CD4-positive, CD25-positive, alpha-beta regulatory T cell (primary cell): ENCODE measurements at regions not wholly inside any gene's neighbourhood (a gene's known extent, or its start where the extent isn't known, plus 50 kb on each side); places are given as distances from the start of the nearest gene placed in this dataset.

ENCODE experiments used
- ATAC-seq, 2 donors: fragments of 150-1000 bp; cut with Tn5 transposase; one replicate each; pipeline ENCODE4 v1.10.0; 2021; ENCODE audit warnings: low read depth in 2 of 2, moderate number of reproducible peaks in 2 of 2, moderate library complexity in 1 of 2
- DNase-seq, 3 donors: peaks; one replicate each; pipeline versions ENCODE4 v3.0.0 to v3.0.0-alpha.2; 2012 to 2022; ENCODE audit warnings: mixed read lengths in 1 of 3
- H3K27ac ChIP-seq: one replicate; pipeline ENCODE4 v1.7.0; 2013; ENCODE audit warnings: mild to moderate bottlenecking, low read length; ENCODE audit not compliant: insufficient read depth, poor library complexity, severe bottlenecking
- H3K27me3 ChIP-seq: one replicate; pipeline ENCODE4 v1.7.0; 2013; ENCODE audit warnings: low read length; ENCODE audit not compliant: control insufficient read depth, insufficient read depth
- H3K36me3 ChIP-seq: one replicate; pipeline ENCODE4 v1.7.0; 2013; ENCODE audit warnings: mild to moderate bottlenecking, low read length, moderate library complexity; ENCODE audit not compliant: control insufficient read depth, insufficient read depth
- H3K4me1 ChIP-seq: 2 replicates; pipeline ENCODE4 v1.7.0; 2013; ENCODE audit warnings: mild to moderate bottlenecking, low read length; ENCODE audit not compliant: insufficient read depth, control insufficient read depth, poor library complexity, severe bottlenecking
- H3K4me3 ChIP-seq: one replicate; pipeline ENCODE4 v1.7.0; 2013; ENCODE audit warnings: low read depth, mild to moderate bottlenecking, low read length, moderate library complexity
- H3K9me3 ChIP-seq, 2 experiments: 1 replicate in 1 of 2; 2 replicates in 1 of 2; pipeline ENCODE4 v1.7.0; 2013; ENCODE audit warnings: low read length in 2 of 2, mild to moderate bottlenecking in 1 of 2, moderate library complexity in 1 of 2; ENCODE audit not compliant: control insufficient read depth in 2 of 2
- H3K27ac Mint-ChIP-seq, 3 donors: one replicate each; pipeline ENCODE4 v1.8.0; 2020 to 2022; ENCODE audit warnings: mild to moderate bottlenecking in 3 of 3, mixed read lengths in 3 of 3, moderate library complexity in 2 of 3
- H3K27me3 Mint-ChIP-seq: one replicate; pipeline ENCODE4 v1.8.0; 2022; ENCODE audit warnings: mild to moderate bottlenecking, mixed read lengths
- H3K36me3 Mint-ChIP-seq: one replicate; pipeline ENCODE4 v1.8.0; 2020; ENCODE audit warnings: mixed read lengths
- H3K4me1 Mint-ChIP-seq, 4 donors: one replicate each; pipeline ENCODE4 v1.8.0; 2020 to 2022; ENCODE audit warnings: mixed read lengths in 4 of 4, mild to moderate bottlenecking in 1 of 4
- H3K4me3 Mint-ChIP-seq, 4 donors: one replicate each; pipeline ENCODE4 v1.8.0; 2020 to 2022; ENCODE audit warnings: mild to moderate bottlenecking in 4 of 4, mixed read lengths in 4 of 4, moderate library complexity in 3 of 4
- H3K9me3 Mint-ChIP-seq, 7 donors: one replicate each; pipeline ENCODE4 v1.8.0; 2020 to 2022; ENCODE audit warnings: mixed read lengths in 7 of 7, mild to moderate bottlenecking in 3 of 7, moderate library complexity in 2 of 7

GRCh38 chr12:4115570-4115969 is 158.0 kb upstream of the CCND2 start:
- Mint-ChIP-seq H3K4me1 (peaks cover 18 to 58% (median 44%) of the 10 kb centered on the region in 4 donors), H3K9me3 (no peaks in the 10 kb centered on the region), H3K27ac (peak overlapping the region; percentile 54 to 82 (median 80)), H3K4me3 (peak overlapping the region; percentile 75 to 87 (median 79)), H3K36me3 (no peaks in the 10 kb centered on the region), H3K27me3 (no peaks in the 10 kb centered on the region)
- Histone ChIP-seq H3K36me3 (no peaks in the 10 kb centered on the region), H3K27me3 (no peaks in the 10 kb centered on the region), H3K4me1 (peaks cover 52% of the 10 kb centered on the region), H3K27ac (peak overlapping the region; percentile 47), H3K9me3 (no peaks in the 10 kb centered on the region), H3K4me3 (peak overlapping the region; percentile 45)
- DNase-seq (no peak), ATAC-seq (no peak)

GRCh38 chr12:4114986-4115385 is 158.6 kb upstream of the CCND2 start:
- Mint-ChIP-seq H3K36me3 (no peaks in the 10 kb centered on the region), H3K9me3 (no peaks in the 10 kb centered on the region), H3K4me1 (peaks cover 18 to 55% (median 41%) of the 10 kb centered on the region in 4 donors), H3K27me3 (no peaks in the 10 kb centered on the region), H3K4me3 (peak overlapping the region; percentile 33 to 87 (median 48)), H3K27ac (peak overlapping the region in 1 of 3 donors; percentile 28)
- peak overlapping the region; percentile 45 for H3K4me3 ChIP-seq
- H3K27ac ChIP-seq, result no peak overlapping the region
- H3K27me3 ChIP-seq, result no peaks in the 10 kb centered on the region
- DNase-seq, result peak; percentile 22 to 71 (median 24)
- H3K4me1 ChIP-seq, result peaks cover 52% of the 10 kb centered on the region
- no peak for ATAC-seq
- no peaks in the 10 kb centered on the region for H3K36me3 ChIP-seq
- no peaks in the 10 kb centered on the region for H3K9me3 ChIP-seq

- ATAC-seq (no peak), DNase-seq (no peak)
- Mint-ChIP-seq H3K4me3 (no peak overlapping the region), H3K4me1 (peaks cover 11 to 36% (median 23%) of the 10 kb centered on the region in 4 donors), H3K9me3 (no peaks in the 10 kb centered on the region), H3K27me3 (no peaks in the 10 kb centered on the region), H3K36me3 (no peaks in the 10 kb centered on the region), H3K27ac (no peak overlapping the region)
- H3K36me3 ChIP-seq, result no peaks in the 10 kb centered on the region
- H3K4me1 ChIP-seq, result peaks cover 33% of the 10 kb centered on the region
- no peak overlapping the region for H3K4me3 ChIP-seq
- H3K9me3 ChIP-seq, result no peaks in the 10 kb centered on the region
- no peaks in the 10 kb centered on the region for H3K27me3 ChIP-seq
- H3K27ac ChIP-seq, result no peak overlapping the region
Observed at GRCh38 chr12:4112734-4113325, 160.7 kb upstream of the CCND2 start.

- Histone ChIP-seq H3K27me3 (no peaks in the 10 kb centered on the region), H3K9me3 (no peaks in the 10 kb centered on the region), H3K27ac (no peak overlapping the region), H3K4me3 (no peak overlapping the region), H3K4me1 (peaks cover 33% of the 10 kb centered on the region), H3K36me3 (no peaks in the 10 kb centered on the region)
- Mint-ChIP-seq H3K36me3 (no peaks in the 10 kb centered on the region), H3K9me3 (no peaks in the 10 kb centered on the region), H3K4me1 (peaks cover 12 to 34% (median 23%) of the 10 kb centered on the region in 4 donors), H3K27me3 (no peaks in the 10 kb centered on the region), H3K4me3 (no peak overlapping the region), H3K27ac (peak overlapping the region in 1 of 3 donors; percentile 32)
- DNase-seq (no peak), ATAC-seq (no peak)
Observed at GRCh38 chr12:4112290-4112689, 161.3 kb upstream of the CCND2 start.

- Mint-ChIP-seq H3K4me3 (no peak overlapping the region), H3K36me3 (no peaks in the 10 kb centered on the region), H3K4me1 (peaks cover 13 to 36% (median 26%) of the 10 kb centered on the region in 4 donors), H3K27ac (no peak overlapping the region), H3K9me3 (no peaks in the 10 kb centered on the region), H3K27me3 (no peaks in the 10 kb centered on the region)
- no peak for DNase-seq
- no peak for ATAC-seq
- Histone ChIP-seq H3K27ac (no peak overlapping the region), H3K9me3 (no peaks in the 10 kb centered on the region), H3K27me3 (no peaks in the 10 kb centered on the region), H3K4me3 (no peak overlapping the region), H3K4me1 (peaks cover 23% of the 10 kb centered on the region), H3K36me3 (no peaks in the 10 kb centered on the region)
Observed at GRCh38 chr12:4111010-4111409, 162.6 kb upstream of the CCND2 start.

- H3K9me3 ChIP-seq, result no peaks in the 10 kb centered on the region
- no peak overlapping the region for H3K4me3 ChIP-seq
- Mint-ChIP-seq H3K27ac (no peak overlapping the region), H3K36me3 (no peaks in the 10 kb centered on the region), H3K9me3 (no peaks in the 10 kb centered on the region), H3K4me1 (peaks cover 7 to 25% (median 18%) of the 10 kb centered on the region in 4 donors), H3K4me3 (no peak overlapping the region), H3K27me3 (no peaks in the 10 kb centered on the region)
- no peaks in the 10 kb centered on the region for H3K36me3 ChIP-seq
- DNase-seq, result no peak
- no peak overlapping the region for H3K27ac ChIP-seq
- H3K27me3 ChIP-seq, result no peaks in the 10 kb centered on the region
- ATAC-seq, result no peak
- peaks cover 12% of the 10 kb centered on the region for H3K4me1 ChIP-seq
Observed at GRCh38 chr12:4109826-4110225, 163.7 kb upstream of the CCND2 start.

GRCh38 chr12:4108803-4109345 is 164.7 kb upstream of the CCND2 start:
- H3K4me1 Mint-ChIP-seq, result peaks cover 6 to 22% (median 17%) of the 10 kb centered on the region in 4 donors
- no peaks in the 10 kb centered on the region for H3K36me3 Mint-ChIP-seq
- H3K27me3 ChIP-seq, result no peaks in the 10 kb centered on the region
- H3K27me3 Mint-ChIP-seq, result no peaks in the 10 kb centered on the region
- H3K4me3 ChIP-seq, result no peak overlapping the region
- DNase-seq (no peak), ATAC-seq (no peak)
- H3K27ac Mint-ChIP-seq, result peak overlapping the region in 1 of 3 donors; percentile 56
- H3K9me3 ChIP-seq, result no peaks in the 10 kb centered on the region
- no peak overlapping the region for H3K4me3 Mint-ChIP-seq
- peaks cover 9% of the 10 kb centered on the region for H3K4me1 ChIP-seq
- peaks cover 0 to under 1% (median 0%) of the 10 kb centered on the region in 7 donors for H3K9me3 Mint-ChIP-seq
- no peaks in the 10 kb centered on the region for H3K36me3 ChIP-seq
- no peak overlapping the region for H3K27ac ChIP-seq
